HG03039 (cell line): ENCODE measurements at regions not wholly inside any gene's neighbourhood (a gene's known extent, or its start where the extent isn't known, plus 50 kb on each side); places are given as distances from the start of the nearest gene placed in this dataset.

Experiments
- ATAC-seq: cut with Tn5 transposase; IDR thresholded peaks from one replicate; pipeline ENCODE4 v1.9.1; 2021; ENCODE audit warnings: mild to moderate bottlenecking, moderate library complexity; ENCODE audit not compliant: unreplicated experiment

DNA sequence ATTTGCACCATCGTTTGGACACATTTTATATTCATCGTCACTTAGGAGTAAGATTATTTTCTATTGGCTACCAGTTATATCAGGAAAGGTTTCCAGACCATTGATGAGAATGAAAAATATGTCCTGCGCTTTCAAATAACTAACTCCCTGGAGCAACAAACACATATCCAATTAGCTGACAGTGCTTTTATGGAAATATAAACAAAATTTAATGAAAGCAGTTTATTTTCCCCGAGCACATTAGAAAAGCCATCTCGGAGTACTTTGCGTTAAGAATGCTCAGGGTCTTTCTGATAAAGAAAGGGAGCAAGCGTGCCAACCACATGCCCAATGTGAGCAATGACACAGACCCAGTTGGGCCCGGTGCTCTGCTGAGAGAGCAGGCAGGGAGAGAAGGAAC, 85.1 kb upstream of the ZPBP start:
- no peak for ATAC-seq

DNA sequence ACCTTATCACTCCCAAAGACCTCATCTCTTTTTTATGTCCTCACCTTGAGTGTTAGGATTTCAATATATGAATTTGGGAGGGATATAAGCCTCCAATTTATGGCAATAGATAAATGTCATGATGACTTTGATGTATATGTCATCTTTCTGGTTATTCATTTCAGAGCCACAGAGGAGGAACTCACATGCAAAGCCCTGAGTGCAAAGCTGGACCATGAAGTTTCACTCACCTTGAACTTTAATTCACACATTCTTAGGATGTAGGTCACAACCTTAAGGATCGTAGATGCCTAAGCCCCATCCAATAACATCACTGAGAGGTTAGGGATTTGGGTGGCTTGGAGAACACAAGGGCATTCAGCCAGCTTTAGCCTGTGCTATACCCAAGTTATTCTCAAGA, 81.9 kb upstream of the ZPBP start:
- ATAC-seq: no peak

- no peak for ATAC-seq
Observed at GRCh38 chr7:50166997-50167965, 74.2 kb upstream of the ZPBP start.

DNA sequence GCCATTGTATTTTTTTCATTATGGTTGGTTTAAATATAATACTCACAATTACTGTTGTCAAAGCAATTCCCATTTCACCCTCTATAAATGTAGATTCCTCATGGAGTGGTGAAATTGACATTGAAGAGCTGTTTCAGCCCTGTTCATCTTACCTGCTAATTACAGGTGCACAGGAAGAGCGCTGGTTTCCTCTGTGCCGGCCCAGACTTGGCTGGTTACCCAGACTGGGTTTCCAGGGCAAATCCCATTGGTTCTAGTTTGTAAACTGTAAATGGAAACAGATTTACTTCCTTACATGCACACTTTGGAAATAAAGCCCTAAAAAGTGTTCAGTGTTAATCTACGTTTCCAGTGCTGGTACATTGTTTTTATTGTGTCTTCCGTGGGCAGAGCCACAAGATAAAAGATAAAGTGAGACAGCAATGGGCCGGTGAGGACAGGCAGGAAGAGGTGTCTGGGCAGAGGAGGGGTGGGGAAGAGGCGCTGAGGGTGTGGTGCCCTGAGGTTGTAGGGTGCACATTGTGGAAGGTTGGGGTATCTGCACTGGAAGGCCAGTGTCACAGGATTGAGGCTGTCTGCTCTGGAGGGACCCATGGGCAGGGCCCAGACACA, 71.6 kb upstream of the ZPBP start:
- no peak for ATAC-seq

GRCh38 chr7:50160206-50160605, 67.2 kb upstream of the ZPBP start:
- no peak for ATAC-seq

- ATAC-seq: no peak
Observed at GRCh38 chr7:50159154-50159553, 66.1 kb upstream of the ZPBP start.

DNA sequence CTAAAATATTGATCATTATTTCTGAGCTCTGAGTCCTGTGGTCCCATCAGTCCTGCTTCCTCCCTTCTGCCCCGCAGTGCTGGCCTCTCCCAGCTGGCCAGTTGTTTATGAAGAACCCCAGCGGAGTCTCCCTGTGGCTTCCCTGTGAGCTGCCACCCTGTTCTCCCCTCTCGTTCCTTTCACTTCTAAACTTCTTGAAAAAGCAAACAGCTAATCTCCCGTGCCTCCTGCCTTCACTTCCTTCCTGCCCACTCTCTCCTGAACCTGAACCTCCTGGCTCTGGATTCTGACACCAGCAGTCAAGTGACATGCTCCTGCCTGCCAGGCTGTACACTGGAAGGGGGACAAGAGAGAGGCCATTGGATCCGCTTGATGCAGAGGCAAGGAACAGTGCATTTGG, 63.7 kb upstream of the ZPBP start:
- ATAC-seq: no peak

GRCh38 chr7:50156163-50156562, 63.1 kb upstream of the ZPBP start:
- no peak for ATAC-seq

- no peak for ATAC-seq
Observed at GRCh38 chr7:50155755-50156154, 62.7 kb upstream of the ZPBP start.

GRCh38 chr7:50153995-50154394, 60.9 kb upstream of the ZPBP start:
- no peak for ATAC-seq

- no peak for ATAC-seq
Observed at GRCh38 chr7:50153148-50153547, 60.1 kb upstream of the ZPBP start.

- no peak for ATAC-seq
Observed at GRCh38 chr7:50152486-50152885, 59.4 kb upstream of the ZPBP start.

DNA sequence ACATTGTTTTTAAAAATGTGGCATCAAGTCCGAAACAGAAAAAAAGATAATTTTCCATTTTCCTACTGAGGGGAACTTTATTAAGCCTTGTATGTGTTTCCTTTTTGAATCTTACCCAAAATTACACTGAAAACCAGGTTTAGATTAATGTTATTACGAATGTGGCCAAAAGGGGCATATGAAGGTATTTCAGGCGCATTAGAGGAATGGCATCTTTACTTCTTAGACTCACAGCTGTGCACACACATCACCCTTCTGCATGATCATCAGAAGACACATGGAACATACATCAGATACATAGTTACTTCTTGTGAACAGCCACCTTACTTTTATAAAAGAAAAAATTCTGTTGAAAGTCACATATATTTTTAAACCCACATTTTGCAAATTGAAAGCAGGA, 58.6 kb upstream of the ZPBP start:
- ATAC-seq: no peak

GRCh38 chr7:50151001-50151400, 58.0 kb upstream of the ZPBP start:
- ATAC-seq: no peak

DNA sequence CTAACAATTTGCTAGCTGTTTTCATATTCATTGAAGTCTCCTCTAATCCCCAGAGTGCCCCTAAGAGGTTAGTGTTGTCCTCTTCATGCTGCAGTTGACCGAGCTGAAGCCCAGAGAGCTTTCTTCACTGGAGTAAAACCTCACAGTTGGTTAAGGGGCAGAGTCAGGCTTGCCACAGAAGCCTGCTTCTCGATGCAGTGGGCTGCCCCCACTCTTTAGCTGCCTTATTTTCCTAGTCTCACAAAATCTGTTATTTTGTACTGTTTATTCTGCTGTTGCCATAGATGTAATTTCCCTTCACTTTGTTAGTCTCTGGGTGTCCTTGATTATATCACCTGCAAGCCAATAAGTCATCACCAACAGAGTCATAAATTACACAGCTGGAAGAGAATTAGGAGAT, 56.3 kb upstream of the ZPBP start:
- ATAC-seq: no peak

GRCh38 chr7:50147951-50148808, 55.1 kb upstream of the ZPBP start:
- ATAC-seq: peak; percentile 49

DNA sequence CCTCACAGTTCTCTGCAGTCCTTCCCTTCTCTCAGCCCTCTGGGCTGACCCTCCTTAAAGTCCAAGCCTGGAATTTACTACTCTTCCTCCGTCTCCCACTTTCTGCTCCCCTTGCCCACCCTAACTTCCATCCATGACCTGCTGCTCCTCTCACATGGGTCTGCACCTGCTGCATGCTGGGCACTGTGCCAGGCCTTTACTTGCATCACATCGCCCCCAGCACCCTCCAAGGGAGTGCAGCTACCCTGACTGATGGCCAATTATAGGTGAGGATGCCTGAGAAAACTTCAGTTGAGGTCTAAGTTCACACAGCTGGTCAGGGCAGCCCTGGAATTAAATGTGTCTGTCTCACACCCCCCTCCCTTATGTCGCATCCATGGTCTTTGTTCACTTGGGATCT, 53.6 kb upstream of the ZPBP start:
- no peak for ATAC-seq

- peak; percentile 43 for ATAC-seq
Observed at GRCh38 chr7:50145801-50146338, 52.8 kb upstream of the ZPBP start.

- no peak for ATAC-seq
Observed at GRCh38 chr7:50145226-50145625, 52.2 kb upstream of the ZPBP start.
